Peyer's patch (tissue), 4 donors: ENCODE measurements at regions not wholly inside any gene's neighbourhood (a gene's known extent, or its start where the extent isn't known, plus 50 kb on each side); places are given as distances from the start of the nearest gene placed in this dataset.

Experiments used
- POLR2A ChIP-seq, 2 donors: fragments of 450-650 bp; IDR thresholded peaks; one replicate each; pipeline ENCODE4 v1.5.1; 2017; ENCODE audit warnings: antibody characterized with exemption in 2 of 2, mild to moderate bottlenecking in 2 of 2, moderate library complexity in 2 of 2
- TF ChIP-seq, protein P1 (sequence below), 6 experiments: fragments of 450-650 bp in 4 of 6; fragments of 200-600 bp in 2 of 6; sonication (generic) in 1 of 6; IDR thresholded peaks; one replicate each; pipeline ENCODE4 v1.5.1; 2017 to 2019; ENCODE audit warnings: antibody characterized with exemption in 6 of 6, mild to moderate bottlenecking in 3 of 6, moderate library complexity in 1 of 6

DNA sequence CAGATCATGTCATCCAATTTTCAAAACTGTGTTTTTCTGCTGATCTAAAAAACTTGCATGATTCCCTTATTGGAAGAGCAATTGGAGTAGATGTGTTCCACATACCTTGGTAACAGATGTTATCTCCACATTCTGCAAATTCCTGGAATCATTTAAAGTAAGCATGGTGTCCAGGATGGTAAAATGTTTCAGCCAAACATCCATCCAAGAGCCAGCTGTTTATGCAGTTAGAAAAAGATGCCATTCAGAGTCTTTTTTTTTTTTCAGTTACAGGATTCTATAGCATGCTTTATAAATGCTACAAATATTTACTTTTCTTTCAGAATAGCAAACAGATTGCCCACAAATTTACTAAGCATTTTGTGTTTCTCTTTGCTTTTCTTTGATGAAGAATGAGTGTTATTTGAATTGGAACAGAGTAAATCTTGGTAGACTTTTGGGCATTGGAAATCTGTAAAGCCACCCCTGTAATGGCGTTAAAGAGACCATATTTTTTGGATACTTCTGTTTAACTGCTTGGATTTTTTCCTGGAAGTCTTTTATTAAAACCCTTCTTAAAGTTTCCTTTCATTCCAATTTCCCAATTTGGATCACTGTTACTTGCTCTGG lies 149.8 kb downstream of the GNAT3 start:
- TF ChIP-seq, protein P1, sequence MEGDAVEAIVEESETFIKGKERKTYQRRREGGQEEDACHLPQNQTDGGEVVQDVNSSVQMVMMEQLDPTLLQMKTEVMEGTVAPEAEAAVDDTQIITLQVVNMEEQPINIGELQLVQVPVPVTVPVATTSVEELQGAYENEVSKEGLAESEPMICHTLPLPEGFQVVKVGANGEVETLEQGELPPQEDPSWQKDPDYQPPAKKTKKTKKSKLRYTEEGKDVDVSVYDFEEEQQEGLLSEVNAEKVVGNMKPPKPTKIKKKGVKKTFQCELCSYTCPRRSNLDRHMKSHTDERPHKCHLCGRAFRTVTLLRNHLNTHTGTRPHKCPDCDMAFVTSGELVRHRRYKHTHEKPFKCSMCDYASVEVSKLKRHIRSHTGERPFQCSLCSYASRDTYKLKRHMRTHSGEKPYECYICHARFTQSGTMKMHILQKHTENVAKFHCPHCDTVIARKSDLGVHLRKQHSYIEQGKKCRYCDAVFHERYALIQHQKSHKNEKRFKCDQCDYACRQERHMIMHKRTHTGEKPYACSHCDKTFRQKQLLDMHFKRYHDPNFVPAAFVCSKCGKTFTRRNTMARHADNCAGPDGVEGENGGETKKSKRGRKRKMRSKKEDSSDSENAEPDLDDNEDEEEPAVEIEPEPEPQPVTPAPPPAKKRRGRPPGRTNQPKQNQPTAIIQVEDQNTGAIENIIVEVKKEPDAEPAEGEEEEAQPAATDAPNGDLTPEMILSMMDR (IDR thresholded peaks at IDR 0.05): no peak
- no peak for TF ChIP-seq POLR2A (IDR thresholded peaks at IDR 0.05)
